ENCODE measurements at regions not wholly inside any gene's neighbourhood (a gene's known extent, or its start where the extent isn't known, plus 50 kb on each side); places are given as distances from the start of the nearest gene placed in this dataset.

- H3K4me3 ChIP-seq (ENCODE audit: low read length) = no peak overlapping the region
- no peak for TF ChIP-seq CTCF (conservative IDR thresholded peaks at IDR 0.05; ENCODE audit: low read length)
- DNase-seq (ENCODE audit: low read depth) = no peak
Measured at GRCh38 chr12:62135553-62136200, 124.5 kb upstream of the USP15 start.

GRCh38 chr12:62136496-62136895 is 123.7 kb upstream of the USP15 start:
- H3K4me3 ChIP-seq (ENCODE audit: low read length) = no peak overlapping the region
- TF ChIP-seq CTCF (conservative IDR thresholded peaks at IDR 0.05; ENCODE audit: low read length) = no peak
- DNase-seq (ENCODE audit: low read depth) = no peak

GRCh38 chr12:62138527-62138926 is 121.7 kb upstream of the USP15 start:
- no peak overlapping the region for H3K4me3 ChIP-seq (ENCODE audit: low read length)
- DNase-seq (ENCODE audit: low read depth) = no peak
- TF ChIP-seq CTCF (conservative IDR thresholded peaks at IDR 0.05; ENCODE audit: low read length) = no peak

GRCh38 chr12:62146318-62146717 is 113.9 kb upstream of the USP15 start:
- DNase-seq (ENCODE audit: low read depth) = no peak
- no peak for TF ChIP-seq CTCF (conservative IDR thresholded peaks at IDR 0.05; ENCODE audit: low read length)
- no peak overlapping the region for H3K4me3 ChIP-seq (ENCODE audit: low read length)

GRCh38 chr12:62158013-62158412 is 102.2 kb upstream of the USP15 start:
- DNase-seq (ENCODE audit: low read depth) = no peak
- no peak overlapping the region for H3K4me3 ChIP-seq (ENCODE audit: low read length)
- TF ChIP-seq CTCF (conservative IDR thresholded peaks at IDR 0.05; ENCODE audit: low read length) = no peak

- no peak for DNase-seq (ENCODE audit: low read depth)
- TF ChIP-seq CTCF (conservative IDR thresholded peaks at IDR 0.05; ENCODE audit: low read length) = no peak
- H3K4me3 ChIP-seq (ENCODE audit: low read length) = no peak overlapping the region
Measured at GRCh38 chr12:62158461-62159360, 101.5 kb upstream of the USP15 start.

GRCh38 chr12:62162214-62162613 is 98.0 kb upstream of the USP15 start:
- no peak overlapping the region for H3K4me3 ChIP-seq (ENCODE audit: low read length)
- TF ChIP-seq CTCF (conservative IDR thresholded peaks at IDR 0.05; ENCODE audit: low read length) = no peak
- no peak for DNase-seq (ENCODE audit: low read depth)
